D721Med (cell line): ENCODE measurements at regions not wholly inside any gene's neighbourhood (a gene's known extent, or its start where the extent isn't known, plus 50 kb on each side); places are given as distances from the start of the nearest gene placed in this dataset.

Experiments
- DNase-seq: peaks from one replicate; pipeline ENCODE4 v3.0.0; 2011; ENCODE audit warnings: low spot score; ENCODE audit not compliant: insufficient read length
- FAIRE-seq: peaks from 2 replicates; lab custom pipeline; 2011; peaks lifted over from hg19 to GRCh38; lab: Jason Lieb, UNC
- TF ChIP-seq, protein P1 (sequence below): IDR thresholded peaks from 2 replicates; pipeline ENCODE4 v1.5.1; 2012; ENCODE audit warnings: mild to moderate bottlenecking, control low read depth; ENCODE audit not compliant: insufficient read depth; ENCODE audit errors: missing control alignments

GRCh38 chr3:107092121-107092520, 285.1 kb upstream of the CCDC54 start:
- FAIRE-seq, result no peak
- TF ChIP-seq, protein P1, sequence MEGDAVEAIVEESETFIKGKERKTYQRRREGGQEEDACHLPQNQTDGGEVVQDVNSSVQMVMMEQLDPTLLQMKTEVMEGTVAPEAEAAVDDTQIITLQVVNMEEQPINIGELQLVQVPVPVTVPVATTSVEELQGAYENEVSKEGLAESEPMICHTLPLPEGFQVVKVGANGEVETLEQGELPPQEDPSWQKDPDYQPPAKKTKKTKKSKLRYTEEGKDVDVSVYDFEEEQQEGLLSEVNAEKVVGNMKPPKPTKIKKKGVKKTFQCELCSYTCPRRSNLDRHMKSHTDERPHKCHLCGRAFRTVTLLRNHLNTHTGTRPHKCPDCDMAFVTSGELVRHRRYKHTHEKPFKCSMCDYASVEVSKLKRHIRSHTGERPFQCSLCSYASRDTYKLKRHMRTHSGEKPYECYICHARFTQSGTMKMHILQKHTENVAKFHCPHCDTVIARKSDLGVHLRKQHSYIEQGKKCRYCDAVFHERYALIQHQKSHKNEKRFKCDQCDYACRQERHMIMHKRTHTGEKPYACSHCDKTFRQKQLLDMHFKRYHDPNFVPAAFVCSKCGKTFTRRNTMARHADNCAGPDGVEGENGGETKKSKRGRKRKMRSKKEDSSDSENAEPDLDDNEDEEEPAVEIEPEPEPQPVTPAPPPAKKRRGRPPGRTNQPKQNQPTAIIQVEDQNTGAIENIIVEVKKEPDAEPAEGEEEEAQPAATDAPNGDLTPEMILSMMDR, result no peak
- no peak for DNase-seq

GRCh38 chr3:107098864-107099263, 278.4 kb upstream of the CCDC54 start:
- TF ChIP-seq, protein P1, result no peak
- FAIRE-seq (no peak), DNase-seq (no peak)

DNA sequence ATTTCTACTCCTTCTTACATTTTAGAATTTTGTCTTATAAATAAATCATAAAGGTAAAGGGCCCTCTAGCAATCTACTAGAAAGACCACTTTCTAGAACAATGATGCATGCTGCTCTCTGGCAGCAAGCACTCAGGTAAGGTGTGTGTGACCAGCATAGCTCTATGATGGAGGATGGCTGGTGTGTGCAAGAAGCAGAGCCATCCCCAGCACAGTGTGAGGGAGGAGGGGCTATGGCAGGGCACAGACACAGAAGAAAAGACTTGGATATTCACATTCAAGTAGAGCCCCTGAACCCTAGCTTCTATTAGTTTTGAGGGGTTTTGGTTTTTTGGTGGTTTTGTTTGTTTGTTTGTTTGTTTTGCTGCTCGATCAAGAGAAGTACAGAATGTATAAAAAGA, 277.1 kb upstream of the CCDC54 start:
- TF ChIP-seq, protein P1, result no peak
- DNase-seq (no peak), FAIRE-seq (no peak)

DNA sequence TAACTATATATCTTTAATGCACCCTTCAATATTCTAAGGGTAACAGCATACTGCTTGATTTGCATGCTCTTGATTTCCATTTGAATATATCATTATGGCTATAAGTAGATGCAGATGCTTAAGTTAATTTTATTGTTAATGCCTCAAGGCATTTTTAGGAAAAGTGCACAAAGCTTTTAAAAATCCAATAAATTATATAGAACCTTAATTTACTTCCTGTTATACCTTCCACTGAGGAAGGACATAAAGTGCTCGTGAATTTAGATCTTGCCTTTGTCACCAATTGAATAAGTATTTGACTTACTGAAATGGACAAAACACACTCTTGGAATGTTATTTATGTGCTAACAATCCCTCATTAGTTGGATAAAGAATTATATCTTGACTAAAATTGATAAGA, 276.7 kb upstream of the CCDC54 start:
- DNase-seq (no peak), FAIRE-seq (no peak)
- TF ChIP-seq, protein P1, result no peak

DNA sequence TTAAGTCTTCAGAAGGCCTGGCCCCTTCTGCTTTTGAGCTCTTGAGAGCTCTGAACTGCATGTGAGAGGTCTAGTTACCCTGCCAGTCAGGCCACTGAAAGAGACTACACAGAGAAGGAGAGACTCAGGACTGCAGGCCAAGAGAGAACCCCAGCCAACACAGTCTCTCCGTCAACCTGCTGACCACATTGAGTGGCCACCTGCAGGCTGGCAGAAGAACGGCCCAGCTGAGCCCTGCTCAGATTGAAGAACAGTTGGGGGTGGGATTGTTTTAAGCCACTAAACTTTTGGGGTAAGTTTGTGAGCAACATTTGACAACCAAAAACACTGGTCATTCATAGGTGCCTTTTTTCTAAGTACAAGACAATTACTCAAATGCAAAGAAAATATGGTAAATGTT, 273.5 kb upstream of the CCDC54 start:
- TF ChIP-seq, protein P1, result no peak
- DNase-seq, result no peak
- no peak for FAIRE-seq

- FAIRE-seq, result no peak
These were observed 270.9 kb upstream of the CCDC54 start for GRCh38 chr3:107106316-107106715.

GRCh38 chr3:107106907-107107306, 270.3 kb upstream of the CCDC54 start:
- TF ChIP-seq, protein P1, result no peak
- FAIRE-seq, result no peak
- DNase-seq, result no peak

More at GRCh38 chr3:107106316-107106715, 270.9 kb upstream of the CCDC54 start:
- DNase-seq, result no peak
- TF ChIP-seq, protein P1, result no peak
